ENCODE measurements at regions not wholly inside any gene's neighbourhood (a gene's known extent, or its start where the extent isn't known, plus 50 kb on each side); places are given as distances from the start of the nearest gene placed in this dataset.

DNA sequence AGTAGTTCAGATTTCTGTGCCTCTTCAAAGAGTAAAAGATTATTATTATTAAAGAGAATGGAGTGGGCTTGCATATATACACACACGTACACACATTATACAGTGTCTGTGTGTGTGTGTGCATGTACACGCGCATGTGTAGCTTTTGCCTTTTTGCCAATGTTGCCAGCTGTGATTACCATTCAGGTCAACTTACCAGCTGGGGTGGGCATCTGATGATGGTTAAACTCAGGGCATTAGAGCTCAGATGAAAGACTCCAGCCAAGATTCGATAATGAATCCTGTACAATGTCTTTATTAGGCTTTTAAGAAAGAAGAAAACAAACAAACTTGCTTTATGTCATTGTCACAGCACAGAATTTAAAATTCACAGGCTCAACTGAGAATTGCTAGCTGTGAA is 296.5 kb upstream of the DMAC1 start:
- TF ChIP-seq, protein P1, sequence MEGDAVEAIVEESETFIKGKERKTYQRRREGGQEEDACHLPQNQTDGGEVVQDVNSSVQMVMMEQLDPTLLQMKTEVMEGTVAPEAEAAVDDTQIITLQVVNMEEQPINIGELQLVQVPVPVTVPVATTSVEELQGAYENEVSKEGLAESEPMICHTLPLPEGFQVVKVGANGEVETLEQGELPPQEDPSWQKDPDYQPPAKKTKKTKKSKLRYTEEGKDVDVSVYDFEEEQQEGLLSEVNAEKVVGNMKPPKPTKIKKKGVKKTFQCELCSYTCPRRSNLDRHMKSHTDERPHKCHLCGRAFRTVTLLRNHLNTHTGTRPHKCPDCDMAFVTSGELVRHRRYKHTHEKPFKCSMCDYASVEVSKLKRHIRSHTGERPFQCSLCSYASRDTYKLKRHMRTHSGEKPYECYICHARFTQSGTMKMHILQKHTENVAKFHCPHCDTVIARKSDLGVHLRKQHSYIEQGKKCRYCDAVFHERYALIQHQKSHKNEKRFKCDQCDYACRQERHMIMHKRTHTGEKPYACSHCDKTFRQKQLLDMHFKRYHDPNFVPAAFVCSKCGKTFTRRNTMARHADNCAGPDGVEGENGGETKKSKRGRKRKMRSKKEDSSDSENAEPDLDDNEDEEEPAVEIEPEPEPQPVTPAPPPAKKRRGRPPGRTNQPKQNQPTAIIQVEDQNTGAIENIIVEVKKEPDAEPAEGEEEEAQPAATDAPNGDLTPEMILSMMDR (IDR thresholded peaks at IDR 0.05; ENCODE audit: borderline replicate concordance, extremely low read depth, low read length, poor library complexity, severe bottlenecking) = no peak
- TF ChIP-seq EZH2 (IDR thresholded peaks at IDR 0.05; ENCODE audit: borderline replicate concordance, low read depth, low read length, severe bottlenecking) = no peak
